Upper lobe of left lung (tissue), 4 donors: ENCODE measurements at regions not wholly inside any gene's neighbourhood (a gene's known extent, or its start where the extent isn't known, plus 50 kb on each side); places are given as distances from the start of the nearest gene placed in this dataset.

Experiments used
- EP300 ChIP-seq, 4 donors: sonication (generic); formaldehyde crosslinking; IDR thresholded peaks; one replicate each; pipeline ENCODE4 v1.5.1; 2017; ENCODE audit warnings: antibody characterized with exemption in 4 of 4, control low read depth in 2 of 4
- POLR2A ChIP-seq, 4 donors: fragments of 450-650 bp; IDR thresholded peaks; one replicate each; pipeline ENCODE4 v1.5.1; 2016 to 2017; ENCODE audit warnings: antibody characterized with exemption in 4 of 4, mild to moderate bottlenecking in 2 of 4
- POLR2AphosphoS5 ChIP-seq, 2 donors: sonication (generic); formaldehyde crosslinking; IDR thresholded peaks; one replicate each; pipeline ENCODE4 v1.5.1; 2017; ENCODE audit warnings: antibody characterized with exemption in 2 of 2
- TF ChIP-seq, protein P1 (sequence below), 6 experiments: fragments of 450-650 bp in 4 of 6; fragments of 200-600 bp in 2 of 6; sonication (generic) in 2 of 6; IDR thresholded peaks; one replicate each; pipeline ENCODE4 v1.5.1; 2016 to 2019; ENCODE audit warnings: antibody characterized with exemption in 6 of 6

DNA sequence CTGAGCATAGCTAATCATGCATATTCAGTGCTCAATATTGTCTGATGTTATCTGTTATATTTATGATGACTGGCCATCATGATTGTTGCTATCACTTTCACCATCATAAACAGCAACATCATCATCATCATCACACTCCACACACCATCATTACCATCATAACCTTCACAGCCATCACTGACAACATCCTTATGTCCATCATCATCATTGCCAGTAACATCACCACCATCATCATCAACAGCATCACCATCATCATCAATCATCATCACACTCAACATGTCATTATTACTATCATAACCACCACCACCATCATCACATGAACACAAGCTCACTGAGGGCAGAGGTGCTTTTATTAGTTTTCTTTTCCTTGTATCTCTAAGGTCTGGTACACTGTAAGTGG is 75.9 kb downstream of the MBD3L1 start:
- TF ChIP-seq, protein P1, sequence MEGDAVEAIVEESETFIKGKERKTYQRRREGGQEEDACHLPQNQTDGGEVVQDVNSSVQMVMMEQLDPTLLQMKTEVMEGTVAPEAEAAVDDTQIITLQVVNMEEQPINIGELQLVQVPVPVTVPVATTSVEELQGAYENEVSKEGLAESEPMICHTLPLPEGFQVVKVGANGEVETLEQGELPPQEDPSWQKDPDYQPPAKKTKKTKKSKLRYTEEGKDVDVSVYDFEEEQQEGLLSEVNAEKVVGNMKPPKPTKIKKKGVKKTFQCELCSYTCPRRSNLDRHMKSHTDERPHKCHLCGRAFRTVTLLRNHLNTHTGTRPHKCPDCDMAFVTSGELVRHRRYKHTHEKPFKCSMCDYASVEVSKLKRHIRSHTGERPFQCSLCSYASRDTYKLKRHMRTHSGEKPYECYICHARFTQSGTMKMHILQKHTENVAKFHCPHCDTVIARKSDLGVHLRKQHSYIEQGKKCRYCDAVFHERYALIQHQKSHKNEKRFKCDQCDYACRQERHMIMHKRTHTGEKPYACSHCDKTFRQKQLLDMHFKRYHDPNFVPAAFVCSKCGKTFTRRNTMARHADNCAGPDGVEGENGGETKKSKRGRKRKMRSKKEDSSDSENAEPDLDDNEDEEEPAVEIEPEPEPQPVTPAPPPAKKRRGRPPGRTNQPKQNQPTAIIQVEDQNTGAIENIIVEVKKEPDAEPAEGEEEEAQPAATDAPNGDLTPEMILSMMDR (IDR thresholded peaks at IDR 0.05), result no peak
- TF ChIP-seq POLR2A (IDR thresholded peaks at IDR 0.05), result no peak
- no peak for TF ChIP-seq EP300 (IDR thresholded peaks at IDR 0.05)
- TF ChIP-seq POLR2AphosphoS5 (IDR thresholded peaks at IDR 0.05), result no peak
